Epithelial cell of esophagus (primary cell): ENCODE measurements at regions not wholly inside any gene's neighbourhood (a gene's known extent, or its start where the extent isn't known, plus 50 kb on each side); places are given as distances from the start of the nearest gene placed in this dataset.

Experiments
- DNase-seq: peaks from one replicate; pipeline ENCODE4 v3.0.0; 2010; ENCODE audit warnings: low read depth
- H3K4me3 ChIP-seq: 2 replicates; pipeline ENCODE4 v1.5.1; 2011; ENCODE audit warnings: mild to moderate bottlenecking, low read length, control low read depth
- TF ChIP-seq, protein P1 (sequence below): IDR thresholded peaks from 2 replicates; pipeline ENCODE4 v1.5.1; 2011; ENCODE audit warnings: low read depth, mild to moderate bottlenecking, low read length, control low read depth, inconsistent platforms; ENCODE audit not compliant: insufficient read depth; ENCODE audit errors: missing control alignments

DNA sequence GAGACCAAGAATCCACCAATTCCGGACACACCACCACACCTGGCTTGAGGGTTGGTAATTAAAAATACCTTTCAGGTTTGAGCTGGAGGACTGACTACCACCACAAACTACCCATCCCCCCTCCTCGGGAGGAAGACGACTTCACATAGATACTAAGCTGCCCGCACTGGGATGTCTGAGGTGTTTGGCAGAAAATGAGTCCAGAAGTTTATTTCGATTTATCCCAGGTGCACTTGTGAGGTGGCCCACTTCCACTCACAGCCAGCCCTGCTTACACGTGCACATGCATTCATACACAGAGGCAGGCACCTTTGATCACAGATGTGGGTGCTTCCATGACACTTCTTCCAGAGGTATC is 187.1 kb downstream of the ID4 start:
- no peak for DNase-seq
- H3K4me3 ChIP-seq, result no peak overlapping the region
- TF ChIP-seq, protein P1, sequence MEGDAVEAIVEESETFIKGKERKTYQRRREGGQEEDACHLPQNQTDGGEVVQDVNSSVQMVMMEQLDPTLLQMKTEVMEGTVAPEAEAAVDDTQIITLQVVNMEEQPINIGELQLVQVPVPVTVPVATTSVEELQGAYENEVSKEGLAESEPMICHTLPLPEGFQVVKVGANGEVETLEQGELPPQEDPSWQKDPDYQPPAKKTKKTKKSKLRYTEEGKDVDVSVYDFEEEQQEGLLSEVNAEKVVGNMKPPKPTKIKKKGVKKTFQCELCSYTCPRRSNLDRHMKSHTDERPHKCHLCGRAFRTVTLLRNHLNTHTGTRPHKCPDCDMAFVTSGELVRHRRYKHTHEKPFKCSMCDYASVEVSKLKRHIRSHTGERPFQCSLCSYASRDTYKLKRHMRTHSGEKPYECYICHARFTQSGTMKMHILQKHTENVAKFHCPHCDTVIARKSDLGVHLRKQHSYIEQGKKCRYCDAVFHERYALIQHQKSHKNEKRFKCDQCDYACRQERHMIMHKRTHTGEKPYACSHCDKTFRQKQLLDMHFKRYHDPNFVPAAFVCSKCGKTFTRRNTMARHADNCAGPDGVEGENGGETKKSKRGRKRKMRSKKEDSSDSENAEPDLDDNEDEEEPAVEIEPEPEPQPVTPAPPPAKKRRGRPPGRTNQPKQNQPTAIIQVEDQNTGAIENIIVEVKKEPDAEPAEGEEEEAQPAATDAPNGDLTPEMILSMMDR, result no peak

DNA sequence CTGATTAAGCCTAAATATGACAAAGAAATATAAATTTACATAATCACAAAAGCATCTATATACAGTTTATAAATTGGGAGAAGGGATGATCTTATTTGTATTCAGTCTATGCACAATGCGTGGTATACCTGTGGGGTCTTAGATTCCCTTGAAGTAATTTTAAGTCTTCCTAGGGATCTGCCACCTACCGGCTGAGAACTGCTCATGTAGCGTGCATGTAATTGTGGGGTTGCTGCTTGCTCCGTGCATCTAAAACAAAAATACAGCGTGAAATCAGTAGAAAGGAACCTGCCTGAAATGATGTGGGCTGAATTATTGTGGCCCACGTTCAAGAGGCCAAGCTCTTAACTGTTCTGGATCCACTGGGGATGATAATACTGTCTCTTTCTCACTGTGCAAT is 187.3 kb downstream of the MBOAT1 start:
- no peak for DNase-seq
- TF ChIP-seq, protein P1, result no peak
- H3K4me3 ChIP-seq, result no peak overlapping the region

DNA sequence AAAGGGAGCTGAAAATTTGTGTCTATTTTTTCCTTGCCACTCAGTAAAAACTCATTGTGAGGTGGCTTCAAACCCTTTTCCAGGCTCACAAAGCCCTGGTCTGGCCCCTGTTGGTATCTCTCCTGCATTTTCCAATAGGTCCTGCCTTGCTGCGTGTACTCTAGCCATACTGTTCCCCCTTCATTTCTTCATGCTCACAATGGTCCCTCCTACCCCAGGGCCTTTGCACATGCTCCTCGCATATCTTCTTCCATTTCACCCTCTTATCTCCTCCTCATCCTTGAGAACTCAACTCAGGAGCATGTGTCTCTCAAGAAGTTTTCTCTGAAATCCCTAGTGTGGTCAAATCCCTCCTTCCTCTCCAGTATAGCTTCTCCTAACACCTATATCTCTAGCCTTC is 186.6 kb downstream of the MBOAT1 start:
- no peak for DNase-seq
- no peak overlapping the region for H3K4me3 ChIP-seq
- TF ChIP-seq, protein P1, result no peak

DNA sequence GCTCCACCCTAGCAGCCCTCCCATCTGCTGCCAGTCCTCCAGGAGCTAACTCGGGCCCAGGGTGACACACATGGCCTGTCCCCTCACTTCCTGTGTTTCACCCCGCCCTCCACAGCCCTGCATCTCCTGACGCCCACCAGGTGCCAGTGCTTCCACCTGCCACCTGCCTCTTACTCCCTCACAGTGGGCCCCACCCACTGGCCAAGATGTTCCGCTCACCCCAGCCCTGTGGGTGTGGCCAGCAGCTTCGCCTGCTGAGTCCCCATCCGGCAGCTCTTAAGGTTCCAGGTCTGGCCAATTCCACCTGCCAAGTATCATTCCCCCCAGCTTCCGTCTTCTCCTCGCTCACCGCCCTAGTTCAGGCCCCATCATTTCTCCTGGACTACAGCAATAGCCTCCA is 184.1 kb downstream of the MBOAT1 start:
- no peak overlapping the region for H3K4me3 ChIP-seq
- TF ChIP-seq, protein P1, result no peak
- no peak for DNase-seq

DNA sequence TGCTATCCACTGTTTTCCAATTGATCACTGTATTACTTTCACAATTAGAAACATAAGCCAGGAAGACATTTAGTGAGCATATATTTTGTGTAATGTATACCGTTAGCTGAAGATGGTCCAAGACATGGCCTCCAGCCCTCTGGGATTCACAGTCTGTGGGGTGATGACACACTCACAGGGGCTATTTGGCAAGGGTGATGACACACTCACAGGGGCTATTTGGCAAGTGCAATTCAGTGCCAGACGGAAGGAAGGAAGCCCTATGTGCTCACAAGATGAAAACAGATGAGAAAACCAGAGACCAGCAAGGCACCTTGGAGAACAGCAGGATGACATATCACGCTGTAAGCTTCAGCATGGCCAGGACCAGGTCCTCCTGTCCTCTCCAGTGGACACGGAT is 183.7 kb downstream of the MBOAT1 start:
- H3K4me3 ChIP-seq, result no peak overlapping the region
- TF ChIP-seq, protein P1, result no peak
- DNase-seq, result no peak

DNA sequence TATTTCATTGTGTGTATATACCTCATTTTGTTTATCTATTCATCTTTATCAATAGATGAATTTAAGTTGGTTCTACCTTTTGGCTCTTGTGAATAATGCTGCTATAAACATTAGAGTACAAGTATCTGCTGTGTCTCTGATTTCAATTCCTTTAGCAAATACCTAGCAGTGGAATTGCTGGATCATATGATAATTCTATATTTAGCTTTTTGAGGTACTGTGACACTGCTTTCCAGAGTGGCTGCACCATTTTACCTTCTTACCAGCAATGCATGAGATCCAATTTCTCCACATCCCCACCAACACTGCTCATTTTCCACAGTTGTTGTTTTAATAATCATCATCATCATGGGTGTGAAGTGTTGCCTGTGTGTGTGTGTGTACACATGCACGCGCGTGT is 182.3 kb downstream of the MBOAT1 start:
- TF ChIP-seq, protein P1, result no peak
- no peak overlapping the region for H3K4me3 ChIP-seq
- no peak for DNase-seq

DNA sequence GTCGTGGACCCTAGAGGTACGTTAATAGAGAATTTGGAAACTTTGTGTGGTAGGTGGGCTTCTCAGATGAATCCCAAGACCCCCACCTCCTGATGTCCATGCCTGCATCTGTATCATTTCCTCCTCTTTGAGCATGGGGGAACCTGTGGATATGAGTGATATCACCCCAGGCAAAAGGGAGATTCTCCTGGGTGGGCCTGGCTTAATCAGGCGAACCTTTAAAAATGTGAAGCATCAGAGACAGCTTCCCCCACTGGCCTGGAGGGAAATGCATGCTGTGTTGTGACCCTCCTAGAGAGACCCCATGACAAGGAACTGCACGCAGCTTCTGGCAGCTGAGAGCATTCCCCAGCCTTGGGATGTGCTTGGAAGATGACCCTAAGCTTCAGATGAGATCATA is 180.9 kb downstream of the MBOAT1 start:
- no peak for DNase-seq
- H3K4me3 ChIP-seq, result no peak overlapping the region
- TF ChIP-seq, protein P1, result no peak
